Hematopoietic multipotent progenitor cell treated with erythropoietin and hydrocortisone succinate and interleukin-3 and kit ligand, for 15 days (in vitro differentiated cells): ENCODE measurements at regions not wholly inside any gene's neighbourhood (a gene's known extent, or its start where the extent isn't known, plus 50 kb on each side); places are given as distances from the start of the nearest gene placed in this dataset.
"Not testable (repeated sequence)": the region's sequence is repeated elsewhere in the genome, so short reads cannot be mapped to it uniquely, and the experiment has no call there.

ENCODE experiments used
- DNase-seq: peaks from one replicate; pipeline ENCODE4 v3.0.0-alpha.2; 2015; ENCODE audit warnings: low spot score

DNA sequence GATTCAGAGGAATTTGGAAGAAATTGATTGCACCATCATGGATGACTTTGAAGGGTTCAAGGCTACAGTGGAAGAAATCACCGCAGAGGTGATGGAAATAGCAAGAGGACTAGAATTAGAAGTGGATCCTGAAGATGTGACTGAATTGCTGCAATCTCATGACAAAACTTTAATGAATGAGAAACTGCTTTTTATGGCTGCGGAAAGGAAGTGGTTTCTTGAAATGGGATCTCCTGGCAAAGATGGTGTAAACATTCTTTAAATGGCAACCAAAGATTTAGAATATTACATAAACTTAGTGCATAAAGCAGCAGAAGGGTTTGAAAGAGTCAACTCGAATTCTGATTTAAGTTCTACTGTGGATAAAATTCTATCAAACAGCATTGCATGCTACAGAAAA lies 698.6 kb downstream of the PLA2G4A start:
- no peak for DNase-seq

DNA sequence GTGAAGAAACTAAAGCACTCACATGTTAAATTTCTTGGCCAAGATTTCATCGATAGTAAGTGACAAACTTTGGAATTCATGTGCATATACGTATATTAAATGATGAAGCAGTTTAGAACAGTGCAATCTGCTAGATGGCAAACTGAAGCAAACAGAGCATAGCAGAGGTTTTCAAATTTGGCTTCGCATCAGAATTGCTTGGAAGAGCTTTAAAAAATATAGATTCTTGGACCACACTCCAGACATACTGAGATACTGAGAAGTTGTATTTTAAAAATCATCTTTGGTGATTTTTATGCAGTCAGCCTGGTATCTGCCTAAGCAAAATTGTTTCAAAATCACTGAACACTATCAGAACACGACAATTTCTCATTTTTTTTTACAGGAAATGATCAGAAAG lies 709.2 kb downstream of the PLA2G4A start:
- DNase-seq: no peak

DNA sequence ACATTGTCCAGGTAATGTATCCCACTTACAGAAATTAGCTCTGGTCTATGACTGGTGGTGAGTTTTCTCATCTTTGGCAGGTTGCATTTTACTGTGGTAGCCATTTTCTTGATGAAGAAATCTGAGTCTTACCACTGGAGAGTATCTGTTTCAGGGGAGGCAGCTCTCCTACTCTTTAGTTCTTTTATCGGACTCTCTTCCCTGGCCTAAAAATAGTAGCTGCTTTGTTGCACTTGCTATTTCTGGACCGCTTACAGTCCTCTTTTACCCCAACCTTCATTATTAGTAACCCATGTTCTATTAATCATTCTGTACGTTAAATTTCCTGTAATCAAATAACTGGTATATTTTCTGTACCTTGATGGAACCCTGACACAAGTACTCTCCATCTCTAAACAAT lies 720.8 kb downstream of the PLA2G4A start:
- DNase-seq: no peak

DNA sequence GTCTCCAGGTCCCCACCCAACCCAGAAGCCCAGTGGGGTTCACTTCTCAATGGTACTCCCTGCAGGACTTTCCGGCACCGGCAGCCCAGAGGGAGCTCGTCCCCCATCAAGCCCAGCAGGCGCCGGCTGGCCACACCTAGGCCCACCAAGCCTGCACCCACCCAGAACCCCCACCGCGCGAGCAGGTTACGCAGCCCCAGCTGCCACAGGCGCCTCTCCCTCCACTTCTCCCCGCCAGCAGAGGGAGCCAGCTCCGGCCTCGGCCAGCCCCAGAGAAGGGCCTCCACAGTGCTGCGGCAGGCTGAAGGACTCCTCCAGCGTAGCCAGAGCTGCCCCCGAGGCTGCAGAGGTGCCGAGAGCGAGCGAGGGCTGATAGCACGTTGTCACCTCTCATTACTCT lies 722.3 kb downstream of the PLA2G4A start:
- no peak for DNase-seq

DNA sequence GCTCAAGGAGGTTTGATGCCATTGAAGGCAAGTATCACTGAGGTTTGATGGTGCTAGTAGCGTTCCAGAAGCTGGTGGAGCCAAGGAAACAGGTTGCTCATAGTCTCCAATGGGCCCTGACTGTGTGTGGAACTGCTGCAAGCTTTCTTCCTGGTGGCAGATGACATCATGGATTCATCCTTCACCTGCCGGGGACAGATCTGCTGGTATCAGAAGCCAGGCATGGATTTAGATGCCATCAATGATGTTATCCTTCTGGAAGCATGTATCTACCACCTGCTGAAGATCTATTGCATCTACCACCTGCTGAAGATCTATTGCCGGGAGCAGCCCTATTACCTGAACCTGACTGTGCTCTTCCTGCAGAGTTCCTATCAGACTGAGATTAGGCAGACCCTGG lies 734.4 kb downstream of the PLA2G4A start:
- no peak for DNase-seq

DNA sequence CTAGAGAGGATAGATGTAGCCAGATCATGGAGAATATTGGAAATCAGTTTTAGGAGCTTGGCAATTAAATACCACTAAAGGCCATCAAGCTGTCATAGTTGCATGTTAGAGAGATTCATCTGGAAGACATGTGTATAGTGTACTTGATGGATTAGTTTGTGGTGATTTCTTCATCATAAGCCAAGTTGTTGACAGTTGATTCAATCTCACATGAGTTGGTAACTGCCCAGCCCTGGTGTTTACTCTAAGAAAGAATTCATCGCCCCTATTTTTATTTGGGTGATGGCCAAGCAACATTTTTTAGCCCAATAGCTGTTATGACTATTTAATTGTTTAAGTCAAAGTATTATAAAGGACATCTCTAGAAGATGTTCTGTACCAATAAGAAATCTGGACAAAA lies 737.6 kb downstream of the PLA2G4A start:
- DNase-seq: no peak

DNA sequence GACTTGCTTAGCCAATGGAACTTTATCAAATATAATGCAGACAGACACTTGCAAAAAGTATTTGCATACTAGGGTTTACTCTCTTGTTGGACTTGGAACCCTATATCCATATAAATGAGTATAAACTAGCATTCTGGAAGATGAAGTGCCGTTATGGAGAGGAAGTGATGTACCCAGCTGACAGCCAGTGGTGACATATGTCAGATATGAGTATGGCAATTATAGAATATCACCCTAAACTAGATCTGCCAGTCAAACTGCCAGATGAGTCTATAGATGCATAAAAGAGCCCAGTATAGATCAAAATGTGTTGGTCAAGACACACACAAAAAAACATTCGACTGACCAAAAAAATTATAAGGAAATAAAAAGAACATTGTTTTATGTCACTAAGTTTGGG lies 739.3 kb downstream of the PLA2G4A start:
- DNase-seq: no peak

DNA sequence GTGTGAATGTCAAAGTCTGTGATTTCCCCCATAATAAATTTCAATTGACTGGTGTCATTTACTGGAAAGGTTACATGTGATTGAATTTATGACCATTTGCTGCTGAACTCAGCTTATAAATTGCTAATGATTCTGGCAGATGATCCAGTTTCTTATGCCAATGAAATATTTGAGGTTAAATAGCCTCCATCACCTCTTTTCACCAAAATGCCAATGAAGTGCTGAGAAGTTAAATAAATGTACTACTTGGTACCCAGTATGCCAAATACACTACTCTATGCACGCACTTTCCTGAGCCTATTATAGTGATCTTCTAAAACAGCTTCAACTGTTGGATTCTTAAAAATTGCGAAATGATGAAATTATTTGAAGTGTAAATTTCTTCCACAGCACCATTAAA lies 741.4 kb downstream of the PLA2G4A start:
- DNase-seq: no peak

DNA sequence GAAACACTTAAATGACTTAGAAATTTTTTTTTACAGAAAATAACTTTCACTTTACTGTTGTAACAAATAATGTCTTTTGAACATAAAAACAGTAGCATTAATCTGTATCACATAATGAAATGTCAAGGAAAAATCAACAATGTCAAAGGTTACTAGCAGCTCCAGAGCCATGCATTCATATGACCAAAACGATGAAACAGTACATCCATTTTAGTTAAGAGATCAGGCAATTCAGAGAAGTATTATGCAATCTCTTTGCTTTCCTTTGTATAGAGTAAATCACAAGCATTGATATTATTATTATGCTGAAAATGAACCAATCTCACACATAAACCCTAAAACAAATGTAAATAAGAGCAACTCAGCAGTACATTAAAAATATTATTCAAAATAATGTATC lies 748.9 kb downstream of the PLA2G4A start:
- DNase-seq: no peak

DNA sequence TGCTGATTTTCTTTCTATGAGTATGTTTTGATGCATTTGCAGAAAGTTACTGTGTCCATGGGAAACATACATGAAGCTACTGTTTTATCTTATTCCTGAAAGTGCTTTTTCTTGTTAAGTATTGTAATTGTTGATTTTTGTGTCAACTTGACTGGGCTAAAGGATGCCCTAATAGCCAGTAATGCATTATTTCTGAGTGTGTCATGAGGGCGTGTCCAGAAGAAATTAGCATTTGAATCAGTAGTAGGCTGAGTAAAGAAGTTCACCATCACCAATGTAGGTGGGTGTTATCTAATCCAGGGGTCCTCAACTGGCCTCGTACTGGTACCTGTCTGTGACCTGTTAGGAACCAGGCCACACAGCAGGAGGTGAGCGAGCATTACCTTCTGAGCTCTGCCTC lies 760.2 kb downstream of the PLA2G4A start:
- no peak for DNase-seq

DNA sequence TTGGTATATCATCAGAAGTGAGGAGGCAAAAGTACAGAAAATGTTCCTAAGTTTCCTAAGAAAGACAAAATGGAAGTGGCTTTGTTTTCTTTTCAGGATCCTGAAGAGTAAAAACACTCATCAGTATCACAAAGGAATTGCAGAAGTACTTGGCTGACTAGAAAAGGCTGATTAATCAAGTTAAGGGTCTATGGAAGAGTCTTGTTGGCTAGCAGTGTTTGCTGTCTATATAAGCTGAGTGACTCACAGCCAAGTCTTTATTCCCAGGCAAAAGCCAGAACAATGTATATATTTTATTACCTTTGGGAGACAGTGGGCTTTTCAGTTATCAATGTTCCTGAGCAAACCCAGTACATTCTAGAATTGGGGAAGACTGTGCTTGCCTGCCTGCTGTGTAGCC lies 777.0 kb downstream of the PLA2G4A start:
- DNase-seq: no peak

DNA sequence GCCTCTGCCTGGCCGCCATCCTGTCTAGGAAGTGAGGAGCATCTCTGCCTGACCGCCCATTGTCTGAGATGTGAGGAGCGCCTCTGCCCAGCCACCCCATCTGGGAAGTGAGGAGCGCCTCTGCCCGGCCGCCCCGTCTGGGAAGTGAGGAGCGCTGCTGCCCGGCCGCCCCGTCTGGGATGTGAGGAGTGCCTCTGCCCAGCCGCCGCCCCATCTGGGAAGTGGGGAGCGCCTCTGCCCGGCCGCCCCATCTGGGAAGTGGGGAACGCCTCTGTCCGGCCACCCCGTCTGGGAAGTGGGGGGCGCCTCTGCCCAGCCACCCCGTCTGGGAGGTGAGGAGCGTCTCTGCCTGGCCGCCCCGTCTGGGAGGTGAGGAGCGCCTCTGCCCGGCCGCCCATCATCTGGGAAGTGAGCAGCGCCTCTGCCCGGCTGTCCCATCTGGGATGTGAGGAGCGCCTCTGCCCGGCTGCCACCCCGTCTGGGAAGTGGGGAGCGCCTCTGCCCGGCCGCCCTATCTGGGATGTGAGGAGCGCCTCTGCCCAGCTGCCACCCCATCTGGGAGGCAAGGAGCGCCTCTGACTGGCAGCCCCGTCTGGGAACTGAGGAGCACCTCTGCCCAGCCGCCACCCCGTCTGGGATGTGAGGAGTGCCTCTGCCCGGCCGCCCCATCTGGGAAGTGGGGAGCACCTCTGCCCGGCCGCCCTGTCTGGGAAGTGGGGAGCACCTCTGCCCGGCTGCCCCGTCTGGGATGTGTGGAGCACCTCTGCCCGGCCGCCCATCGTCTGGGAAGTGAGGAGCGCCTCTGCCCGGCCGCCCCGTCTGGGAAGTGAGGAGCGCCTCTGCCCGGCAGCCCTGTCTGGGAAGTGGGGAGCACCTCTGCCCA lies 787.3 kb downstream of the PLA2G4A start:
- not testable (repeated sequence) for DNase-seq

DNA sequence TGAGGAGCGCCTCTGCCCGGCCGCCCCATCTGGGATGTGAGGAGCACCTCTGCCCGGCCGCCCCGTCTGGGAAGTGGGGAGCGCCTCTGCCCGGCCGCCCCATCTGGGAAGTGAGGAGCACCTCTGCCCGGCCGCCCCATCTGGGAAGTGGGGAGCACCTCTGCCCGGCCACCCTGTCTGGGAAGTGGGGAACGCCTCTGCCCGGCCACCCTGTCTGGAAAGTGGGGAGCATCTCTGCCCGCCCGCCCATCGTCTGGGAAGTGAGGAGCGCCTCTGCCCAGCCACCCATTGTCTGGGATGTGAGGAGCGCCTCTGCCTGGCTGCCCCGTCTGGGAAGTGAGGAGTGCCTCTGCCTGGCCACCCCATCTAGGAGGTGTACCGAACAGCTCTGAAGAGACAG lies 788.1 kb downstream of the PLA2G4A start:
- not testable (repeated sequence) for DNase-seq

DNA sequence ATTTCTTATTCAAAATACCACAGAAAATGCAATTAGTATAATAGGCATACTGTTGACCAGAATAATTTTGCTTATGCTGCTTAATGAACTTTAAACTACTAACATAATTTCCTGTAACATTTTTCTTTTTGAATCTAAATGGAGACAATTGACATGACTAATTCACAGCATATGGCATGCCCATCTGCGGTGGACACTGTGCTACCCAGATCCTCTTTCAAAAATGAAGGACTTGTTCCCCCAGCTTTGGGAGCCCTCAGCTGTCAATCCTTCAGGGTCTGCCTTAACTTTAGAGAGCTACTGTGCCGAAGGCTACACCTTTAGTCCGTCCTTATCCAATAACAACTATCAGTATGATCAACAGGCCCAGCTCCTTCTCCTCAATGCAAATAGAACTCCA lies 789.0 kb downstream of the PLA2G4A start:
- DNase-seq: no peak

DNA sequence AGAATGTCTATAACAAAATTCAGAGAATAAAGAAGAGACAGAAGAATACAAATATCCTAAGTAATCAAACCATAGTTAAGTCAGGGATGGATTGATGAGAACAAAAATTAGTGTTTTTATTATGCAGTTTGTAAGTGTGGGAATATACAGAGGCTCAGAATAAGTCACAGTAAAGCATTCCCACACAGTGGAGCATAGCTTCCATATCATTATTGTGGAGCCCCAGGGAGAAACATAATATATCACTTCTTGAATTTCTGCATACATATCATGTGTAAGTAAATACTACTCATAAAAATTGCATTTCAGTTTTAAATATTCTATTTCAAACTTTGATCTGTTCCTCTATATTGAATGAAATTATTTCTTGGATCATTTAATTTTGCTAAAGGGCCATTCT lies 790.4 kb downstream of the PLA2G4A start:
- DNase-seq: no peak

DNA sequence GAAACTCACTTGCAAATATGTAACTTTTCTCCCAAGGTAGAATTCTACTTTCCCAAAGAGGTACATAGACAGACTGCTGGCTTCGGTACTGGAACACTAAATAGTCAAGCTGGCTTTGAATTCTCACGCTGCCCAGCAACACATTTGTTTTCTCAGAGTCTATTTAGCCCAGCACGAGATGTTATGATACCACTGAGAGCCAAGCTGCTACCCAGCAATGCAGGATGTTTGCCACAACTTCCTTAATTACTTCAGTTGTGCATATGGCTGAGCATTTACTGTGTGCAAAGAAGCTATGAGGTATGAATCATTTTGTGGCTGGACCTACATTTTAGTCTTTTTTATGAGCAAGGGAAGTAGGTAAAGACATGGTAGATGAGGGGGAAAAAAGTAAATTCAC lies 793.2 kb downstream of the PLA2G4A start:
- no peak for DNase-seq

DNA sequence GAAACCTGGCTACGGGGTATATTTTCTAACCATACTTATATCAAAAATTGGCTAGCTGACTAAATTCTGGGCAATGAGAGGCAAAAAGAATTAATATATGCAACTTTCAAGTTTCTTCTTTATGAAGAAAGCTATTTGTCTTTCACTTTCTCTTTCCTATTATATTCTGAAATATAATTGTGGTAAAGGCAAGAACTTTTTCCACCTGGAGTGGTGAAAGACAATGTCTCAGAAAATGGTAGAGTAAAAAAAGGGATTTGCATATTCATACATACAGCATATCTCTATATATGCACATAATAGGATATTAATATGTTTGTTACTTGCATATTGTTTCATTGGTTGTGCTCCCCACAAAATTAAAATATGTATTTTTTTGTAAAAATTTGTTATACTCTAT lies 793.8 kb downstream of the PLA2G4A start:
- no peak for DNase-seq

DNA sequence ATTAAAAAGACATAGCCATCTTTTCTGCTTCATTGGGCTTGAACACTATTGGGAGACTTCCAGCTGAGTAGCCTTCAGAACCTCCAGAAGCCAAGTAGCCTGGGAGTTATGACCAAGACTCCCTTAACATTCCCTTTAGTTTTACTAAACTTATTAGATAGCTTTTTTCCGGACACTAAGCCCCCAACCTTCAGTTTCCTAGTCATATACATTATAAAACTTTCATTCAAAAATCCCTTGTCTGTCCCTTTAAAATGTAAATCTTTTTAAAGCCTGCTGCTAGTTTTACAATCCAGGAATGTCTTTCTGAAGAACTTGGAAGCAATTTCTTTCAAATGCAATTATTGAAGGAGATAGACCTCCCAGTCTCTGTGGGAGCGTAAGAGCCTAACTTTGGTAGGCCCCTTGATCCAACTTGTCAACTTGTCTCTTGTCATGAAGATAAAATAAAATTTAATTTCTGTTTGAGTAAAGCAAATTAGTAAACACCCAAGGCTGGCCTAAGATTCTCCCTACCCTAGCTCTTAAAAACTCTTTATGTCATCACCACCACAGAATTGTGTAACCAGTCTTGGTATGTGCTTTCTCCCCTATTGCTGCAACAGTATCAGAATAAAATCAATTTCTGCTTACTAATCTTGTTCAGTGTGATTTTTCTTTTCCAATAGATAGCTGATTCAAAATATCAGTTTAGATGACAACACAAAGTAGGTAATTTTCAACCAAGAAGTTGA lies 796.2 kb downstream of the PLA2G4A start:
- DNase-seq: no peak

DNA sequence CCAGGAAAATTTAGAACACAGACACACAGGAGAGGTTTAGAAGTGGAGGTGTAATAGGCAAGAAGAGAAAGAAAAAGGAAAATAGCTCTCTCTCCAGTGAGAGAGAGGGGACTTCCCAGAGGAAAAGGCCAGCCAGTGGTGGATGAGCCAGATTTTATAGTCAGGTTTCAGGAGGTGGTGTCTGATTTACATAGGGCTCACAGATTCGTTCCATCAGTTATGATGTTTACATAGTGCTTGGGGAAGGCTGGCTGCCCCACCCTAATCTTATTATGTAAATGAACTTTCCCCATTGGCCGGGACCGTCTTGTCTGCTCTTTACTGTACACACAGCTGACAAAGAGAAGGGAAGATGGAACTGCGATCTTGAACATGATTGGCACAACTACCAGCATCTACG lies 797.3 kb downstream of the PLA2G4A start:
- no peak for DNase-seq

DNA sequence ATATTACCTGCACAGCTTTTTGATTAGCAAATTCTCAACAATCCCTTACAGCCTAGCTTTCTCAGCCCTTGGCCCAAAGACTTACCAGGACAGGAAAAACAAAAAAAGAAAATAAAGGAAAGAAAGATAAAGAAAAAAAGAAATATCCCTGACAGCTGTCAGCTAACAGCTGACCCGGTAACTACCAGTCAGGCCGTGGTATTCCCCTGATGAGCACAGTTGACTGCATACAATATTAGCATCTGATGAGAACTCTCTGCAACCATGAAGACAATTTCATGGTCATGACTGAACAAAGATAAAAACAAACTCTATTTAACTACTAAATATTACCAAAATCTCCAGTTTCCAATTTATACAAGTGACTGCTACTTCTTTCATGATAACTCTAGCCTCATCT lies 798.8 kb downstream of the PLA2G4A start:
- DNase-seq: no peak

DNA sequence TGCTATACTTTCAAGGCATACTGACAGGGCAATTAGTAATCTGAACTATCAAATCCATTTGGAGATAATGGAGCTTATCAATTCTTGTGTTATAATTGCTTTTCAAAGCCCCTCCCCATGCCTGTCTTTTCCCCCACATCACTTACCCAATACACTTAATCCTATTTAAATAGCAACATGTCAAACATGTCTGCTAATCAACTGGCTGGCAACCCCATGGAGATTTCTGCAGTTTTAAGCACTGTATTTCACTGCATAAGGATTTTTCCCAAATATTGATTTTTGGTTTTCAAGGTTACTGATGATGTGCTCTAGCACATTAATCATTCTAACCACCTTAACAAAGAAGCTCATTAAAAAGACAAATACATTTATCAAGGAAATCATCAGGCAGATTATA lies 800.3 kb downstream of the PLA2G4A start:
- DNase-seq: no peak

DNA sequence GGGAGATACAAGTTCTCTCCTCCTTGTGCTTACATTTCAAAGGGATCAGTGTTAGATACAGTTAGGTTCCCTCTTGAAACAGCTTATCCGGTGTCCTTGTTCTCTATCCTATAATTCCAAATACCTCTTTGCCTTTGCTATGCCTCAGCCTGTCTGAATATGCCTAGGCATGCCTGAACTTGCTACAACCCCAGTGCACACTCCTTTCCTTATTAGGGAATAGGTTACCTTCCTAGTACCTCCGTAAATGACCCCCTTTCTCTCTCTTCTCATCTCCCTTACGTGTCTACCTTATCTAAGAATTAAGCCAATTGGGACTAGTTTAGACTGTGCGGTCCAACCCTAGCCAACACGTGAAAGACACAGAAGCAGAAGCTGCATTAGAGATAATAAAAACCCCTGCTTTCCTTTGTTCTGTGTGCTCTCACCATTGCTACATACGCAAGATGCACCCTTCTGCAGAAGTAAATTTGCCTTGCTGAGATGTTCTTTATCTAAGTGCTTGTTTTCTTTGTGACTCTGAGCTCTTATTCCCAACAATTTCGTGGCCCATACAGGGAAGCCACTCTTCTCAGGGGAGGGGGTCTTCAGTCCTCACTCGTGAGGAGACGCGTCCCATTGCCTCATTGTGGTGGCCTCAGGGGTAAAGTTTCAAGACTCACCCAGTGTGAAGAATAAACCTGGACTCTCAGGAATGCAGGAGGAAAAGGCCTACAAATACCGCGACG lies 802.1 kb downstream of the PLA2G4A start:
- no peak for DNase-seq

DNA sequence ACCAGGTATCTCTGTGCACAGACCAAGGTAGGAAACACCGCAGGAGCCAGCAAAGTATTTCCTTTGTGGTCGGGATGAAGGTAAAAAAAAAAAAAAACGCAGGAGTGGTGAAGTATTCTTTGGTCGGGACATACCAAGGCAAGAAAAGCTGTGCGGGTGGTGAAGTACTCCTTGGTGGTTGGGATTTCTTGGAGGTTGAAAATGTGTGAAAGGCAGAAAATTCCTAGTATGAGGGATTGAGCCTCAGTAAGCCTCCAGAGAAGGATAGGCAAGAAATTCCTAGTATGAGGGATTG lies 802.6 kb downstream of the PLA2G4A start:
- no peak for DNase-seq
